Activated CD8-positive, alpha-beta memory T cell treated with anti-CD3 and anti-CD28 coated beads, Interleukin-2, amount 50 U/mL, for 48 hours (primary cell): ENCODE measurements at regions not wholly inside any gene's neighbourhood (a gene's known extent, or its start where the extent isn't known, plus 50 kb on each side); places are given as distances from the start of the nearest gene placed in this dataset.

Experiments used
- DNase-seq: peaks from one replicate; pipeline ENCODE4 v3.0.0-alpha.2; 2020

DNA sequence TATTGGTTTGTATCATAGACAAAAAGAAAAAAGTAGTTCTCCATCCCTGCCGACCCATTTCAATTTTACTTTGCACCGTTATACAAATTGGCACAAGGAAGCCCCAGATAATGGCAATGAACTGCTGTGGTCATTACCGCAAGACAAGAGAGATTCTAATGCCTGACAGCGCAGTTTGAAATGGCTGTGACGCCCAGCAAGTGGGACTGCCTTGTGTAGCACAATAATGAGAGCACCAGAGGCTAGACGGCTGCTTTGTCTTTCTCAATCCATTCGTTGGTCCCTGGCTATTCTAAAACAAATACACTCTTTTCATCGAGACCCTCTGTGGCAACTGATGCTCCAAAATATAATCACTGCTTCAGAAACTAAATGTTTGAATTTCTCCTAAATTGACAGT is 192.4 kb upstream of the NEIL3 start:
- DNase-seq: no peak

DNA sequence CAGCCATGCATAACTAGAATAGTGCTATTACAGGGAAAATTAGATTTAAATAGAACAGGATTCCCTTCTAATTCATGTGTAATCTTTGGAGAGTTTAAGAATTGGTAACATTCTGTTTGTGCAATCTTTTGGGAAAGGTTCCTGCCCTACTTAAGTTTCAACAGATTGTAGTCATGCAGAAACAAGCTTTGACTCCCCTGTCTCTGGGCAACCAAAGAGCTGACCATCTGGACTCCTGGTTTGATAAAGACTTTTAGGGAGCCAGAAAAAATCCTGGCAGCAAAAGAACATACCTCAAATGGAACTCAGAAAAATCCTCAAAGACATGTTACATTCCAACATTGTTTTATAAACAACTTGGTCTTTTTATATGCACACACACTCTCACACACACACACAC is 191.1 kb upstream of the NEIL3 start:
- DNase-seq: no peak

DNA sequence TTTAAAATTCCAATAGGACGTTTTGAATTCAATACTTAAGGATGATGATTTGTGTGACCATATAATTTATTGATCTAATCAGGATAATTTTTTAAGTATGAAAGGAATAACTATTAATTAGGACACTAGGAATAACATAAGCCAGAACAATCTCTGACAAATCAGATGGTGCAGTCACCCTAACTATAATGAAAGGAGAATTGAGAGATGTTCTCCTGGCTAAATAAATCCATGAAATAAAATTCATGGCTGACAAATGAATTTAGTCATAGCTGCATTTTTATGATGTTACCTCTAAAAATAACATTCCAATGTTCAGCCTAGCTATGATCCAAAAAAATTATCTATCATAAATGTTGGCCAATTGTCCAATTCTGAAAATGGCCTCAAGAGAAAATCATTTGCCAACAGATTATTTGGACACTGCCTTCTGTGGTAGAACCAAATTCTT is 190.6 kb upstream of the NEIL3 start:
- DNase-seq: no peak

DNA sequence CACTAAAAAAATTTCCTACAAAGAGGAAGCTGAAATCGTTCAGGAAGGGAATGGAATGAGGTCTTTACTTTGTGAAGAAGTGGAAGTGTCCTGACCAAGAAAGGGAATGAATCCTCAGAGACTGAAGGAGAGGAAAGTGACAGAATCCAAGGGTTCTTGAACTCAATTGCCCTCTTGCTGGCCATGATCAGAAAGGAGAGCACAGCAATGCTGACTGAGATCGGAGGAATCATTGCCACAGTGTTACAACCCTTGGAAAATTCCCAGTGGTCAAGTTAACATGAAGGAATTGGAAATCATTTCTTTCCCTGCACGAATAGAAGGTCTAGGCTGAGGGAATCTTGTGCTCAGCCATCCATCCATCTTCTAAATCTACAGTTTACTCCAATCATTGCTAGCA is 190.0 kb upstream of the NEIL3 start:
- DNase-seq: no peak

DNA sequence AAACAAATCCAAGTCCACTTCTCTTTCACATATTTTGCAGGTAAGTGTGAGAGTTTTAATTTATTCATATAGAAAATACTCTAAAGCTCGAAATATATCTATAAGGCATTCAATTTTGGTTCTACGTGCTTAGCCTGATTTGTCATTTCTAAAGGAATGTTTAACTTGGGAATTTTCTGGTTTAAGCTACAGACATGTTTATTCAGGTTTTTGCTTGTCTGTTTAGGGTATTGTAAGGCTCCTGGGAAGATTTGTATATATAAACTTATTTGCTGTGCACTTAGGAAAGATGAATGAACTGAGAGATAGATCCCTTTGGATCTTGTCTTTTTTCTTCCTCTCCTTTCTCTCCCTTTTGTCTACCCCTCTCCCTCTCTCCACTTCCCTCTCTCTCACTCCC is 185.9 kb upstream of the NEIL3 start:
- DNase-seq: no peak

DNA sequence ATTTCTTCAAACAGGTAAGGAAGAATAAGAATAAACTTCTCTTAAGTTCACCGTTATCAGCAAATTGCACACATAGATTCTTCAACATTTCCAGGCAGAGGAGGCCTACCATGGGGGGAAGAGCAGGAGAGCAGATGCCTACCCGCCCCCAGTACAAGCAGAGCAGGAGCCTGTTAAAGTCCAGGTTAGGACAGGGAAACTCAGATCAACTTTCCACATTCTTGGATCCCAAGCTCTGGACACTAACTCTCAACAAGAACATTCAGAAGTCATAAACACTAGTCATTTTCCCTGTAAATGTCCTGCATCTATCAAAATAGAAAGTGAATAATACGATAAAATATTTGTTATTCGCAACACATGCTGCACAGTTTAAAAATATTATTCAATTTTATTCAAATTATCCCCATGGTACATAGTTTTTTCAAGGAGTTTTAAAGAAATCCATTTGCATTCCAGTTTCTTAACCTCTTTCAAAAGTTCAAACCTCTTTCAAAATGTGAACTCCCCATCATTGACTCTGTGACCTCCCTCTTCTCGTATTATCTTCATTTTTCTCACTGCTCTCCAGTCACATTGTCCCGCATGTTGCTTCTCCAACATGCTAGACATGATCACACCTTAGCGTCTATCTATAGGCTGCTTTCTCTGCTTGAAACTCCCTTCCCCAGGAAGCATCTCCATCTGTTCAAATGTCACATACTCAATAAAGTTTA is 185.2 kb upstream of the NEIL3 start:
- no peak for DNase-seq

DNA sequence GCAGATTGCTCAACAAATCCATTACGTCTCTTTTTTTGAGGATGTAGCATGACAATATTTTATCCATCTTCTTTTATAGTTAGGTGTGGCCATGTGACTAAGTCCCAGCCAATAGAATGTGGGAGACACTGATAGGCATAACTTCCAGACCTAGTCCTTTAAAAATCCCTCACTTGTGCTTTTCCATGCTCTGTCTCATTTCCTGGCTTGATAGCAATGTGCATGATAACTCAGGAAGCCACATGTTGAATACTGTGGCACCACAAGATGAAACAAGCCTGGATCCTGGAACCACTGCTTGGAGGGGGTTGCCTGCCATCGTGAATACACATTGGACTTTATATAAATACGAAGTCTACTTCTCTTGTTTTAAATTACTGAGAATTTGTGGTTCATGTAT is 184.0 kb upstream of the NEIL3 start:
- no peak for DNase-seq

DNA sequence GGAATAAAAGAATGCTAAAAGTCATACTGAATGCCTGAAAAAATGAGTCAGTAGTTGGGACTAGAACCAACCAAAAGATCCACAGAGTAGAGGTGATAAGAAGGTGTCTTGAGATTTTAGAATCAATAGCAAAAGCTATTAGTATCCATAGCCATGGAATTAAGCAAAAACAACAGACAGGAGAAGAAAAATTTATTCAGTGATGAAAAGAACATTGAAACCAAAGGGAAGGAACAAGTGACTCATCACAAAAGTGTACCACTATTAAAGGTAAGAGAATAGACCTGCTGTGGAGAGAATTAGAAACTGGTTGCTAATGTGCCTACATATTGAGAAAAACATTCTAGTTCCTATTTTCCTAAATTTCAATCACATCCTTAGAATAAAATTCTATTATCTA is 182.0 kb upstream of the NEIL3 start:
- DNase-seq: no peak

DNA sequence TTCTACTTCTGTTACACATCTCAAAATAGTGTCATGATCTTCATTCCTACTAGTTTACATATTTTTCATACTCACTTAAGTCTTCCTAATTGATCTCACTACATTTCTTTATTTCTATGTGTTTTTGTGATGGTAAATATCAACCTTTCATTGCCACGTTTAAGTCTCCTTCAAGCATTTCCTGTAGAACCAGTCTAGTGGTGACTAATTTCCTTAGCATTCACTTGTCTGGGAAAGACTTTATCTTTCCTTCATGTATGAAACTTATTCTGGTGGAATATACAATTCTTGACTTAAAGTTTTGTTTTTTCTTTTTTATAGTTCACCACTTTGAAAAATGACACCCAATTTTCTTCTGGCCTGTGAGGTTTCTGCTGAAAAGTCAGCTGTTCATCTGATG is 181.4 kb upstream of the NEIL3 start:
- DNase-seq: no peak

DNA sequence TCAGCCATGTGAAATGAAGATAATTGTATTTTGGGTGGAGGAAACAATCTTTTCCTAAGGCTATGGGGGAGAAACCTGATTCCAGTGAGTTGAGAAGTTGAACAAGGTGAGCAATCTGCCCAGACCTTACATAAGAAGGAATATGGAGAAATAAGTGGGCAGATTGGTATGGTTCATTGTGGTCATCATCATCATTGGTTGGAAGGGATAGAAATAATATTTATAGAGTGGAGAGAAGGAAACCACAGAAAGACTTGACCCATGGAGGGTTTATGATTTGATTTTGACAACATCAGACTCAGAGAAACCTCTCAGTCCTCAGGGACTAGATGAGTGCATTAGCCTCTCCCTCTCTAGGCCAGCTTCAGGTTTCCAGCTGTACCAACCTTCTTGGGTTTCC is 177.9 kb upstream of the NEIL3 start:
- DNase-seq: no peak

DNA sequence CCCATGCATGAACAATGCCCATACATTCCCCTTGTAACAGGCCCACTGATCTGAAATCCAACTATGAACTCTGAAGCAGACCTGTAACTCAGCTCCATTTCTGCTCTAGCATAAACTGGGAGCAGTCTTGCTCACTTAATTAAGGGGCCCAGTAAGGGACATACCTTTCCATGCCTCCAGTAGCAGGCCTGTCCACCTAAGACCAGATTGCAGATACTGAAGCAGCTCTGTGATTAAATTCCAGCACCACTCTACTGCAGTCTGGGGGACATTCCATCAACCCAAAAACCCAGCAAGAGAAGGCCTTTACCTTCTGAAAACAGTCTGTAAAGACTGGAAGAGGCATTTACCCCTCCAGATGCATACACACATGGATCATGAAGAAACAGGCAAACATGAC is 162.0 kb upstream of the NEIL3 start:
- DNase-seq: no peak

DNA sequence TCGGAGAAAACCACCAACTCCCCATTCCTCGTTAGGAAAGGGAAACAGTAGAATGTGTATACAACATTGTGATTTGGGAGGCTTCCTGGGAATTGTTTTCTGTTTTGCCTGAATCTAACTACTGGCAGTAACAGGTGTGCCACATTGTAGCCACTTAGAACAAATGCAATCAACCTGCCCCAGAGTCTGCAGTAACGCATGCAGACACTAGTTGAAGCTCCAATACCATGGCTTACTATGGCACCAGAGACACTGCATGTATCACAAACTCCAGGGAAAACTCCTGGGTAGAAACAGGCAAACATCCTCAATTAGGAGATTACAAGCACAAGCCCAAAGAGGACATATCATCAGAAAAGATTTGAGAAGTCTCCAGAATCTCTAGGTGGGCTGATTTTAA is 154.2 kb upstream of the NEIL3 start:
- no peak for DNase-seq

DNA sequence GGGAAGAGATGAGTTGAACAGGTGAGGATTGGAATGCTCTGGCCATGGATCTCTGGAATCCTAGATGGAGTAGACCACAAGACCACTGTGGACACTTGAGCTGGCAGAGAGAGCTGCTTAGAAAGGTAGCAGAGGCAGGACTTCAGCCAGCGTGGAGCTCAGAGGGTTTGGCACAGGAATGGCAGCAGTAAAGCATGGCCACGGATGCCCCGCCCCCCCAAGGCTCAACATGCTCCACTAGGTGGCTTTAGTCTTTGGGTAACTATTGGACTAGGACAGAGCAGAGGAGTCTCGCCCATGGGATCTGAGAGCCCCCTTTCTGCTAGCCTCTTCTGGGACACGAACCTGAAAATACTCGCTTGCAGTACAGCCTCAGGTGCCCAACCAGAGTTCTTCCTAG is 150.1 kb upstream of the NEIL3 start:
- no peak for DNase-seq

DNA sequence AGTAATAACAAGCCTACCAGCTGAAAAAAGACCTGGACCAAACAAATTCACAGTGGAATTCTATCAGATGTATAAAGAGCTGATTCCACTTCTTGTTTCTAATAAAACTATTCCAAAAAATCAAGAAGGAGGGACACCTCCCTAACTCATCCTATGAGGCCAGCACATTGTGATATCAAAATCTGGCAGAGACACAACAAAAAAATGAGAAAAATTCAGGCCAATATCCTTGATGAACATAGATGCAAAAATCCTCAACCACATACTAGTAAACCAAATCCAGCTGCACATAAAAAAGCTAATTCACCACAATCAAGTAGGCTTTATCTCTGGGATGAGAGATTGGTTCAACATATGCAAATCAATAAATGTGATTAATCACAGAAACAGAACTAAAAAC is 147.9 kb upstream of the NEIL3 start:
- no peak for DNase-seq

DNA sequence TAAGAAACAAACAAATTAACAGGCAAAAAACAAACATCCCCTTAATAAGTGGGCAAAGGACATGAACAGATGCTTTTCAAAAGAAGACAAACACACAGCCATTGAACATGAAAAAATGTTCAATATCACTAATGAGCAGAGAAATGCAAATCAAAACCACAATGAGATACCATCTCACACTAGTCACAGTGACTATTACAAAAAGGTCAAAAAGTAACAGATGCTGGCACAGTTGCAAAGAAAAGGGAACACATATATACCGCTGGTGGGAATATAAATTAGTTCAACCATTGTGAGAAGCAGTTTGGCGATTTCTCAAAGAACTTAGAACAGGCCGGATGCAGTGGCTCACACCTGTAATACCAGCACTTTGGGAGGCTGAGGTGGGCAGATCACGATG is 146.1 kb upstream of the NEIL3 start:
- DNase-seq: no peak

DNA sequence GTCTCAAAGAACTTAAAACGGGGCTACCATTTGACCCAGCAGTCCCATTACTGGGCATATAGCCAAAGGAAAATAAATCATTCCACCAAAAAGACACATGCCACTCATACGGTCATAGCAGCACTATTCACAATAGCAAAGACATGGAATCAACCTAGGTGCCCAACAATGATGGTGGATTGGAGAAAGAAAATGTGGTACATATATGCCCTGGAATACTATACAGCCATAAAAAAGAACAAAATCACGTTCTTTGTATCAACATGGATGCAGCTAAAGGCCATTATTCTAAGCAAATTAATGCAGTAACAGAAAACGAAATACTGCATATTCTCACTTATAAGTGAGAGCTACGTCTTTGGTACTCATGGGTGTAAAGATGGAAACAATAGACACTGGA is 138.1 kb upstream of the NEIL3 start:
- DNase-seq: no peak

DNA sequence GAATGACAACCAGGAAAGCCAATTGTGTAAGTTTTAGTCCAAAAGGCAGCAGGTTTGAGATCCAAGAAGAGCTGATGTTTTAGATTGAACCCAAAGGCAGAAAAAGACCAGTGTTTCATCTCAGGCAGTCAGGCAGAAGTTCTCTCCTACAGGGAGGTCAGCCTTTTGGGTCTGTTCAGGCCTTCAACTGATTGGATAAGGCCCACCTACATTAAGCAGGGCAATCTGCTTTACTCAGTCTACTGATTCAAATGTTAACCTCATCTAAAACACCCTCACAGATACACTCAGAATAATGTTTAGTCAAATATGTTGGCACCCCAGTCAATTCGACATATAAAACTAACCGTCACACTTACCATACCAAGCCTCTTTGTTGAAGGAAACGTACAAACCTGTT is 134.2 kb upstream of the NEIL3 start:
- no peak for DNase-seq

DNA sequence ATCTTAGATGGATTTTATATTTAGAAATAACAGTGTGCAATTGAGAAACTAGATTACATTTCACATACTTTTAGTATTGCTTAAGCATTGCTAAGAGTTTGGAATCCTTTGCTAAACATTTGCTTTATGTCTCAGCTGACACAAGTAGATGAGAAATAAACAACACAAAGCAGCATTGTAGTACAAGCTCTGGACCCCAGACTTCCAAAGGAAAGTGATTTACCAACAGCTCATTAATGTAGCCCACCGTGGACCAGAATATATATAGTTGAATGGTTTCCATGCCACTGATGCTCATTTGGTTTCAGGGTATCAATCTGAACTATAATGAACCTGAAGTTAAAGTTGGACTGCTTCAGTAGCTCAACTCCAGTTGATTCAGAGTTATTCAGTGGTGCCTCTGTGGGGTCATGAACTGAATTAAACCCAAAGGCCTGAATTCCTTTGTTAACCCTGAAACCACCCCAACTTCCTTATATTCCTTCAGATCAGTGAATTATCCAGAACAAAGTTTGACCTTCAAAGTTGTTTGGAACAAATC is 132.1 kb upstream of the NEIL3 start:
- no peak for DNase-seq

DNA sequence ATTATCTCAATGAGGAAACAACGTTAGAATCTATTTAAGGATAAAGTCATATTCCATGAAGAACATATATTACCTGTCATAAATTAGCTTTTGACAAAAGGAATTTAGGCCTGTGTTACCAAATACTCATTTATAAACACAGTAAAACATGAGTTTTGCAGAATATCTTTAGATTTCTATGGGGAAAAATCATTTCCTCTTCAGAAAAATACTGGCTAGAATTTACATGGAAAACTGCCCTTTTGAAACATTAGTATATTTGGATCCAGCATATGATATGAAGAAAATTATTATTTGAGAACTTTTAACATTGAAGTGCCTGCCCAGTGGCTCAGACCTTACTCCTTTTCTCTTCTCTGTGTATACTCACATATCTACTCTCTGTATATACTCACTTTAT is 131.4 kb upstream of the NEIL3 start:
- no peak for DNase-seq

DNA sequence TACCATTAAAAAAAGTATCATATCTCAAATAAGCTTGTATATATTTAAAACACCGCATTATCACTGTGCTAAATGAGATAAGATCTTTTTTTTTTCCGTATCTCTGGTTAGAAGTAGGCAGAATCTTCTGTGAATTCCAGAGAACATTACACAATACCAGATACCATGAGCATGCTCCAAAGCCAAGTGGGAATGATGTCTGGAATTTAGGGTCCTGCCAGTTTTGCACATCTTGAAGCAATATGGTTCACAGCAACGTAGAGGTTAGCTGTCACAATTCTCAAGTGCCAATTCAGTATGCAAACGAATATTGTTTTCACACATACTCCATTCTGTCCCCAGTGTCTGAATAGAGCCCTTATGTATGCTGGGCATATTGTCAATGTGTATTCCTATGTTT is 127.5 kb upstream of the NEIL3 start:
- DNase-seq: no peak

DNA sequence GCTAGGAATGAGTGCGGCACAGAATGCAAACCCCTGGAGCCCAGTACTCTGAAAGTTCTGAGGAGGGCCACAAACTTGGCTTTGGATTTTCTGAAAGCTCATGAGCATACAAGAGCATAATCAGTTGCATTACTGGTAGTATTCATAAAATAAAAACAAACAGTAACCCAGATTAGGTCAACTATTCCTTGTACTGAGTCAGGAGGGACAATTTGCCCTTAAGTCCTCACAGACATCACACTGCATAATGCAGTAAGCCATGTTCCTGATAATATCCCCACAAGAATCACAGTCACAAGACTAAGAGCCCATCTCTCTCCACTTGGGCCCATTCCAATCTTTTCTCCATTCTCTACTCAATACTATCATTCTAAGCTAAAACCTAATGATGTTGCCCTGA is 126.9 kb upstream of the NEIL3 start:
- DNase-seq: no peak

DNA sequence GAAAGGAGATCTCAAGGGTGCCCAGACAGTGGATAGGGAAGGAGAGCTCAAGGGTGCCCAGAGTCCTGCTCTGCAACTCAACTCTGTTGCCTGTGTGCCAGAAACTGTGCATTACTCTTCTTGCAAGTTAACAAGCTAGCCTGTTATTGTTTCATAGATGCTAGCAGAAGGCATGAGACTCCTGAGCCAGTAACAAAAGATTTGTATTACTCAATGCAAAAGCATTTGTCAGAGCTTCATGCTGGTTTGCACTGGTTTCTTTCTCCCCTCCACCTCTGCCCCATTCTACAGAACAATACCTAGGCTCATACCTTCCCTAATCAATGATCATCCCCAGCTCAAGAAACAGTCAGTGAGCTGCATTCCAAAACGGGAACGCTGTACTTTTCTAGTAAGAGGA is 124.5 kb upstream of the NEIL3 start:
- DNase-seq: no peak

DNA sequence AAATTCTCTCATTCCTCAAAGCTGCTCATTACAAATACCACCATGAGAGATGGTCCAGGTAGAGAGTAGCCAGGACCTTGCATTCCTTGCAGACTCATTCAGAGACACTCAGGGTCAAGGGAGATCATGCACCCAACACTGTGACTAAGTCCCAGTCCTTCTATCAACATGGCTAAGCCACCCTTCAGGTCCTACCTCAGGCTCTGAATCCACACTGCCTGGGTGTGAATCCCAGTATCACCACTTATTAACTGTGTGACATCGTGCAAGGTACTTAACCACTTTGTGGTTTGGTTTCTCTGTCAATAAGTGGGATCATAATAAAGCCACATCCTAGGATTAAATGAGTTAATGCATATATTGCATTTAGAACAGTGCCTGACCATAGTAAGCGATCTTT is 124.1 kb upstream of the NEIL3 start:
- no peak for DNase-seq

DNA sequence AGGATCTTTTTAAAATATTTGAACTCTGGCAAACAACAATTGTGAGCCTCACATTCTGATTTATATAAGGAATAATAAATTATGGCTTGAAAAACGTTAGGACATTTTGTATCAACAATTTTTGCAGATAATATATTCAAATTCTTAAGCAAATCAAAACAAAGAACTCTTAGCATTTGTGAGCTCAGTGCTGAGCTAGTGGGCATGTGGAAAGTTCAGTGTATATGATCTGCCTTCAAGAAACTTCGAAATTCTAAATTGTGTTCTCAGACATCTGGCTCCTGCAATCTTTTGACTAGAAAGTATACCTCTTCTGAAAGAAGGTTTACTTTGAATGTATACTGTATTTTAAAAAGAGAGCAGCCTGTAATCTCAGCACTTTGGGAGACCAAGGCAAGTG is 122.3 kb upstream of the NEIL3 start:
- DNase-seq: no peak

DNA sequence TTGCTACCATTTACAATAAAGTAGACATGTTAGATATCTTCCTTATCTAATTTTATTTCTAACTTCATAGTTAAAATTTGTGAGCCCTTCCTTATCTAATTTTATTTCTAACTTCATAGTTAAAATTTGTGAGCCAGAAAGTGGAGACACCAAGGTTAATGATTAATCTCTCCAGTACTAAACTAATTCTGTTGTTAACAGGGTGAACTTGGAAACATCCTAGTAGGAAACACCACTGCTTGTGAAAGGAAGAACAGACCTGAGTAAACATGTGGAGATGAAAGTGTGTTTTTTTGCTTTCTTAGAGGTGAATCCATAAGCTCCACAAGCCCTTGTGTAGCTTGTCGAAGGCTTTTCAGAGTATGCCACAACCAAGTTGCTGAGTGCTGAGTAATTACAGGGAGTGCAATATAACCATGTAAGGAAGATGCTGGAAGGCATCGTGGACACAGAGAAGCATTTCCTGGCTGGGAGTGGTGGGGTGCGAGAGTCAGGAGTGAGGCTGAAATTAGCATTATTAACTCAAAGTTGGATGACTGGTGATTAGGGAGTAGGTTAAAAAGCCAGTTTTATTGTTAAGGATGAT is 118.6 kb upstream of the NEIL3 start:
- DNase-seq: no peak
